OCI-LY1 (cell line): ENCODE measurements at regions not wholly inside any gene's neighbourhood (a gene's known extent, or its start where the extent isn't known, plus 50 kb on each side); places are given as distances from the start of the nearest gene placed in this dataset.

Experiments
- H2AFZ ChIP-seq: fragments of 200-600 bp; sonication (generic), shearing (Covaris generic); 2 replicates; pipeline ENCODE4 v1.6.0; 2014; ENCODE audit warnings: antibody characterized with exemption, mild to moderate bottlenecking, low read length
- H3F3A ChIP-seq: fragments of 200-600 bp; sonication (generic), shearing (Covaris generic); 2 replicates; pipeline ENCODE4 v1.6.0; 2014; ENCODE audit warnings: mild to moderate bottlenecking, antibody characterized with exemption, low read length, moderate library complexity; ENCODE audit not compliant: insufficient read depth
- H3K27ac ChIP-seq: fragments of 200-600 bp; sonication (generic); 2 replicates; pipeline ENCODE4 v1.5.1; 2014; ENCODE audit warnings: low read length, mixed run types, mild to moderate bottlenecking, low read depth; ENCODE audit not compliant: poor library complexity, severe bottlenecking
- H3K27me3 ChIP-seq: fragments of 200-600 bp; sonication (generic); 2 replicates; pipeline ENCODE4 v1.6.0; 2014; ENCODE audit warnings: antibody characterized with exemption, mild to moderate bottlenecking, low read length, moderate library complexity; ENCODE audit not compliant: insufficient read depth
- H3K36me3 ChIP-seq: fragments of 200-600 bp; sonication (generic); 2 replicates; pipeline ENCODE4 v1.6.1; 2014; ENCODE audit warnings: mild to moderate bottlenecking, antibody characterized with exemption, low read length, moderate library complexity, mixed read lengths; ENCODE audit not compliant: insufficient read depth
- H3K4me1 ChIP-seq: fragments of 200-600 bp; sonication (generic); 2 replicates; pipeline ENCODE4 v1.5.1; 2014; ENCODE audit warnings: mild to moderate bottlenecking, low read length, moderate library complexity; ENCODE audit not compliant: insufficient read depth, severe bottlenecking
- H3K4me2 ChIP-seq: fragments of 200-600 bp; sonication (generic), shearing (Covaris generic); 2 replicates; pipeline ENCODE4 v1.6.1; 2014; ENCODE audit warnings: low read length
- H3K4me3 ChIP-seq: fragments of 200-600 bp; sonication (generic); 2 replicates; pipeline ENCODE4 v1.5.1; 2014; ENCODE audit warnings: low read length, low read depth, mild to moderate bottlenecking, mixed read lengths; ENCODE audit not compliant: poor library complexity, severe bottlenecking
- H3K79me2 ChIP-seq: fragments of 200-600 bp; shearing (Covaris generic); 2 replicates; pipeline ENCODE4 v1.6.1; 2016; ENCODE audit warnings: mixed run types, low read length, mixed read lengths; ENCODE audit not compliant: insufficient read depth
- H3K9ac ChIP-seq: fragments of 200-600 bp; sonication (generic), shearing (Covaris generic); 2 replicates; pipeline ENCODE4 v1.6.1; 2014; ENCODE audit warnings: mild to moderate bottlenecking, low read length, mixed read lengths
- H3K9me2 ChIP-seq: fragments of 200-600 bp; sonication (generic), shearing (Covaris generic); 2 replicates; pipeline ENCODE4 v1.6.1; 2014; ENCODE audit warnings: low read depth, mild to moderate bottlenecking, low read length, mixed read lengths
- H3K9me3 ChIP-seq: fragments of 200-600 bp; shearing (Covaris generic); 2 replicates; pipeline ENCODE4 v1.6.1; 2014; ENCODE audit warnings: low read length, mixed read lengths
- H4K20me1 ChIP-seq: fragments of 200-600 bp; sonication (generic), shearing (Covaris generic); 2 replicates; pipeline ENCODE4 v1.6.0; 2016; ENCODE audit warnings: mild to moderate bottlenecking, low read length; ENCODE audit not compliant: insufficient read depth
- CTCF ChIP-seq: fragments of 200-600 bp; sonication (generic), shearing (Covaris generic); IDR thresholded peaks from 2 replicates; pipeline ENCODE4 v1.5.1; 2017; ENCODE audit warnings: mild to moderate bottlenecking, antibody characterized with exemption, low read length, moderate library complexity, mixed read lengths
- EZH2 ChIP-seq: fragments of 200-600 bp; sonication (generic), shearing (Covaris generic); IDR thresholded peaks from 2 replicates; pipeline ENCODE4 v1.8.0; 2017; ENCODE audit warnings: borderline replicate concordance, mixed run types, mild to moderate bottlenecking, antibody characterized with exemption, low read length, moderate library complexity, mixed read lengths

GRCh38 chr5:153299891-153300290 is 190.6 kb upstream of the GRIA1 start:
- TF ChIP-seq CTCF (no peak), EZH2 (no peak)
- no peak overlapping the region for H3K4me2 ChIP-seq

DNA sequence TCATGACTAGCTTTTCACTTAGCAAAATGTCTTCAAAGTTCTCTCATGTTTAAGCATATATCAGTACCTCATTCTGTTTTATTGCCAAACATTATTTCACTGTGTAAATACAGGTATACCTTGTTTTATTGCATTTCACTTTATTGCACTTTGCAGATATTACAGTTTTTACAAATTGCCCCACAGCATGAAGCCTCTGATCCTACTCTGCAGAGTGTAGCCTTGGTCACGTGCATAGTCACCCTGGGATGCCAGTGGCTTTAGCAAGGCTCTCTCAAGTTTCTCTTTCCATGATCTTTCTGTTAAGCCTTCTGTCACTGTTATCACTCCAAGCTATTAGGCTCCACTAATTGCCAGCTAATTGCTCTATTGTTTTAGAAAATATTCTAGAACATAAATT is 182.2 kb upstream of the GRIA1 start:
- H3K4me1 ChIP-seq, result no peaks in the 10 kb centered on the region
- H2AFZ ChIP-seq, result no peak overlapping the region
- TF ChIP-seq EZH2 (no peak), CTCF (no peak)
- H4K20me1 ChIP-seq, result no peaks in the 10 kb centered on the region
- H3K9me3 ChIP-seq, result no peaks in the 10 kb centered on the region
- no peak overlapping the region for H3K4me3 ChIP-seq
- H3K27me3 ChIP-seq, result no peaks in the 10 kb centered on the region
- no peak overlapping the region for H3K27ac ChIP-seq
- no peaks in the 10 kb centered on the region for H3K36me3 ChIP-seq
- H3F3A ChIP-seq, result no peaks in the 10 kb centered on the region
- H3K9me2 ChIP-seq, result no peaks in the 10 kb centered on the region
- no peak overlapping the region for H3K9ac ChIP-seq
- H3K79me2 ChIP-seq, result no peaks in the 10 kb centered on the region
- no peak overlapping the region for H3K4me2 ChIP-seq

More at GRCh38 chr5:153299891-153300290, 190.6 kb upstream of the GRIA1 start:
- Histone ChIP-seq H3K27ac (no peak overlapping the region), H3K9me2 (no peaks in the 10 kb centered on the region), H3K9me3 (no peaks in the 10 kb centered on the region), H3K27me3 (no peaks in the 10 kb centered on the region), H3F3A (no peaks in the 10 kb centered on the region), H4K20me1 (no peaks in the 10 kb centered on the region), H2AFZ (no peak overlapping the region), H3K79me2 (no peaks in the 10 kb centered on the region), H3K4me1 (no peaks in the 10 kb centered on the region), H3K4me3 (no peak overlapping the region), H3K9ac (no peak overlapping the region), H3K36me3 (no peaks in the 10 kb centered on the region)

DNA sequence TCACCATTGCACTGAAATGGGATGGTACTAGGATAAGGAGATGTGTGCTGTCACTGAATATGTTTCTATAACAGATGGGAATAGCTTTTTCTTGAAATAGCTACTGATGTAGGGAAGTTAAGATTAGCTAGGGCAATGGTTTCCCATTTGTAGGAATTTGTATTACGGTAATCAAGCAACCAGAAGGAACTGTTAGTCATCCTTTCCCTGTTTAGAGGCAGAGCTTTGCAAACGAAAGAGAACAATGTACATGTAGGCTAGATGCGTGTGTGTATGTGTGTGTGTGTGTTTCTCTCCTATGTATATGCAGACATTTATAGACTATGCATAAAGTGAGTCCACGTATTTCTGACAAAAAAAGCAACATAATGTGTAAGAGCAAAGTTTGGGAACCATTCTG is 171.9 kb upstream of the GRIA1 start:
- Histone ChIP-seq H4K20me1 (no peaks in the 10 kb centered on the region), H3F3A (no peaks in the 10 kb centered on the region), H3K27ac (no peak overlapping the region), H3K36me3 (no peaks in the 10 kb centered on the region), H3K27me3 (no peaks in the 10 kb centered on the region), H3K79me2 (no peaks in the 10 kb centered on the region), H3K9me3 (no peaks in the 10 kb centered on the region), H3K4me3 (no peak overlapping the region), H2AFZ (no peak overlapping the region), H3K4me1 (no peaks in the 10 kb centered on the region), H3K9ac (no peak overlapping the region), H3K4me2 (no peak overlapping the region), H3K9me2 (no peaks in the 10 kb centered on the region)
- no peak for TF ChIP-seq CTCF
- TF ChIP-seq EZH2, result no peak
